DOHH2 (cell line): ENCODE measurements at regions not wholly inside any gene's neighbourhood (a gene's known extent, or its start where the extent isn't known, plus 50 kb on each side); places are given as distances from the start of the nearest gene placed in this dataset.

ENCODE experiments used
- EZH2phosphoT487 ChIP-seq: fragments of 200-600 bp; sonication (generic); IDR thresholded peaks from 2 replicates; pipeline ENCODE4 v1.6.1; 2017; ENCODE audit warnings: borderline replicate concordance, mild to moderate bottlenecking, antibody characterized with exemption, low read length, moderate library complexity, mixed read lengths
- TF ChIP-seq, protein P1 (sequence below): fragments of 200-600 bp; sonication (generic); IDR thresholded peaks from one replicate; pipeline ENCODE4 v1.5.1; 2014; ENCODE audit warnings: antibody characterized with exemption, mild to moderate bottlenecking, low read depth, low read length; ENCODE audit not compliant: poor library complexity, severe bottlenecking

DNA sequence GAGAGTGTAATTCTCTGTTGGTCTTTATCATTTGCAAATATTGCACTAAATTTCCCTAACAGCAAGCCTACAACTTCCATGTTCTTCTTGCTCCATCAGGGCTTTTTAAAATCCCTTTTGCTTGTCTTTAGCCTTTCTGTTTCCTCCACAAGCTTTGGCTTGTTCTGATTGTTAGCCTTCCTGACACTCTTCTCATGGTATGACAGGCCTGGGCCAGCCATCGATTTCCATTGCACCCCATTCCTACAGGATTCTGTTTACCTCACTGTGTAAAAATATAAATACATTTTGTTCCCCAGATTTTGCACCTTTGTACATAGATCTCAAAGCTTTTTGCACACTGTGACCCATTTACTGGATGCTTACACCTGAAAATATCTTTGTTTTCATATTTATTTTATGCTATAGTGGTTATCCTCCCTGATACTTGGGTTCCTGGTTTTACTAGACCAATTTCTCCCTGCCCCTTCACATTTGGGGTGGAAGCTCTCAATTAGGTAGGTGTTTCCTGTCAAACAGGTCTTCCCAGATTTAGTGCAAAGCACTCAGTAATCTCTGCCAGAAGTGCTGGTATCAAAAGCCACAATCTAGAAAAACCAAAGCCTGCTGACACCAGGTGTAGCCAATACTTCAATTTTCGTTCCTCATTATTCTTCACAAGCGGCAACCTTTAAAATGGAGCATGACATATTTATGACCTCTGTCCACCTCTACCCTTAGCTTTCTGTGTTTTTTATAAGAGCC lies 57.9 kb upstream of the PPP2R3A start:
- TF ChIP-seq, protein P1, sequence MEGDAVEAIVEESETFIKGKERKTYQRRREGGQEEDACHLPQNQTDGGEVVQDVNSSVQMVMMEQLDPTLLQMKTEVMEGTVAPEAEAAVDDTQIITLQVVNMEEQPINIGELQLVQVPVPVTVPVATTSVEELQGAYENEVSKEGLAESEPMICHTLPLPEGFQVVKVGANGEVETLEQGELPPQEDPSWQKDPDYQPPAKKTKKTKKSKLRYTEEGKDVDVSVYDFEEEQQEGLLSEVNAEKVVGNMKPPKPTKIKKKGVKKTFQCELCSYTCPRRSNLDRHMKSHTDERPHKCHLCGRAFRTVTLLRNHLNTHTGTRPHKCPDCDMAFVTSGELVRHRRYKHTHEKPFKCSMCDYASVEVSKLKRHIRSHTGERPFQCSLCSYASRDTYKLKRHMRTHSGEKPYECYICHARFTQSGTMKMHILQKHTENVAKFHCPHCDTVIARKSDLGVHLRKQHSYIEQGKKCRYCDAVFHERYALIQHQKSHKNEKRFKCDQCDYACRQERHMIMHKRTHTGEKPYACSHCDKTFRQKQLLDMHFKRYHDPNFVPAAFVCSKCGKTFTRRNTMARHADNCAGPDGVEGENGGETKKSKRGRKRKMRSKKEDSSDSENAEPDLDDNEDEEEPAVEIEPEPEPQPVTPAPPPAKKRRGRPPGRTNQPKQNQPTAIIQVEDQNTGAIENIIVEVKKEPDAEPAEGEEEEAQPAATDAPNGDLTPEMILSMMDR, result no peak
- TF ChIP-seq EZH2phosphoT487, result no peak
